Caki2 (cell line): ENCODE measurements at regions not wholly inside any gene's neighbourhood (a gene's known extent, or its start where the extent isn't known, plus 50 kb on each side); places are given as distances from the start of the nearest gene placed in this dataset.
"Not testable (repeated sequence)": the region's sequence is repeated elsewhere in the genome, so short reads cannot be mapped to it uniquely, and the experiment has no call there.

ENCODE experiments used
- DNase-seq: peaks from one replicate; pipeline ENCODE4 v3.0.0-alpha.2; 2015; ENCODE audit warnings: low read depth
- in situ Hi-C: cut with HindIII; loops from 2 replicates; pipeline ENCODE4 v1.10.0; 2016; ENCODE audit warnings: low sequenced_read_pairs, low pct_unique_long_range_greater_than_20kb, mixed read lengths

- in situ Hi-C loops = no loop called here
- DNase-seq = no peak
Measured at GRCh38 chr12:87518036-87518435, 511.2 kb downstream of the C12orf50 start.

- DNase-seq = no peak
- in situ Hi-C loops = no loop called here
Measured at GRCh38 chr12:87513536-87514280, 515.5 kb downstream of the C12orf50 start.

- no peak for DNase-seq
- in situ Hi-C loops = no loop called here
Measured at GRCh38 chr12:87511371-87511770, 517.8 kb downstream of the C12orf50 start.

GRCh38 chr12:87509237-87509820, 519.9 kb downstream of the C12orf50 start:
- in situ Hi-C loops = no loop called here
- peak; percentile 66 for DNase-seq

GRCh38 chr12:87491598-87491997, 537.6 kb downstream of the C12orf50 start:
- no peak for DNase-seq
- in situ Hi-C loops = no loop called here

- in situ Hi-C loops = no loop called here
- DNase-seq = no peak
Measured at GRCh38 chr12:87491089-87491488, 538.1 kb downstream of the C12orf50 start.

GRCh38 chr12:87469295-87469694, 559.9 kb downstream of the C12orf50 start:
- no peak for DNase-seq
- in situ Hi-C loops = no loop called here

GRCh38 chr12:87467936-87468335, 561.3 kb downstream of the C12orf50 start:
- in situ Hi-C loops = no loop called here
- DNase-seq = no peak

GRCh38 chr12:87464565-87464964, 564.6 kb downstream of the C12orf50 start:
- DNase-seq = no peak
- in situ Hi-C loops = no loop called here

GRCh38 chr12:87444039-87444438, 585.2 kb downstream of the C12orf50 start:
- peak; percentile 67 for DNase-seq
- in situ Hi-C loops = no loop called here

- in situ Hi-C loops = no loop called here
- no peak for DNase-seq
Measured at GRCh38 chr12:87441511-87441910, 587.7 kb downstream of the C12orf50 start.

GRCh38 chr12:87439990-87440827, 589.0 kb downstream of the C12orf50 start:
- in situ Hi-C loops = no loop called here
- peak; percentile 100 for DNase-seq

- in situ Hi-C loops = no loop called here
- no peak for DNase-seq
Measured at GRCh38 chr12:87430444-87430843, 598.8 kb downstream of the C12orf50 start.

GRCh38 chr12:87428701-87429277, 600.4 kb downstream of the C12orf50 start:
- DNase-seq = peak; percentile 35
- in situ Hi-C loops = no loop called here

- in situ Hi-C loops = no loop called here
- DNase-seq = peak; percentile 25
Measured at GRCh38 chr12:87427770-87428169, 601.4 kb downstream of the C12orf50 start.

GRCh38 chr12:87425942-87426554, 603.2 kb downstream of the C12orf50 start:
- DNase-seq = peak; percentile 92
- in situ Hi-C loops = no loop called here

- DNase-seq, in situ Hi-C loops: not testable (repeated sequence)
Measured at GRCh38 chr12:87421233-87421632, 608.0 kb downstream of the C12orf50 start.

- DNase-seq = no peak
- in situ Hi-C loops = no loop called here
Measured at GRCh38 chr12:87413784-87414183, 615.4 kb downstream of the C12orf50 start.
